ENCODE measurements at regions not wholly inside any gene's neighbourhood (a gene's known extent, or its start where the extent isn't known, plus 50 kb on each side); places are given as distances from the start of the nearest gene placed in this dataset.

DNA sequence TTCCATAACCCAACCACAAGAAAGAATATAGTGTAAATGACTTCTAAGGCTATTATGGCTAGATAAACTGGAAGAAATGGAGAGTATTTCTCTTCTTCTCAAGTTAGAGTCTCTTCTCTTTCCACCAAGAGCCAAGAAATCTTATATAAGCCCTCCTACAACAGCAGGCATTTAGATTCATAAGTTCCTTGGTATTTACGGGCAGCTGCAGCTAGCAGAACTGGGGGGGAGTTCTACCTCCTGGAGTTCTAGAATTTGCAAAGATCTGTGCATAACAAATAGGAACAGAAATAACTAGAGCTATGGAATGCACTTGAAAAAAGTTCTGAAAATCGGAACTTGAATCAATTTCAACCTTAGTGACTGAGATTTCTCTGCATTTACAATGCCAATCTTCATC lies 715.2 kb upstream of the GRM3 start:
- intact Hi-C loops (cut with DNase I, micrococcal nuclease), result no loop called here
- Mint-ChIP-seq H3K36me3 (ENCODE audit: low read depth) (no peaks in the 10 kb centered on the region), H3K27me3 (no peaks in the 10 kb centered on the region), H3K27ac (no peak overlapping the region), H3K4me3 (no peak overlapping the region), H3K4me1 (ENCODE audit: low read depth) (no peaks in the 10 kb centered on the region), H3K9me3 (peaks cover 14% of the 10 kb centered on the region)
- no peak overlapping the region for H3K27ac ChIP-seq (ENCODE audit: low read depth in 1 of 2, low read length in 2 of 2)
- no peak overlapping the region for H3K4me3 ChIP-seq (ENCODE audit: low read length)
- H3K27me3 ChIP-seq (ENCODE audit: control insufficient read depth in 1 of 2, insufficient read depth in 2 of 2, low read length in 2 of 2), result no peaks in the 10 kb centered on the region
- POLR2A ChIA-PET, result no interaction called here
- no peaks in the 10 kb centered on the region for H3K36me3 ChIP-seq (ENCODE audit: insufficient read depth, low read length)
- CTCF ChIA-PET, result no interaction called here
- TF ChIP-seq, protein P1, sequence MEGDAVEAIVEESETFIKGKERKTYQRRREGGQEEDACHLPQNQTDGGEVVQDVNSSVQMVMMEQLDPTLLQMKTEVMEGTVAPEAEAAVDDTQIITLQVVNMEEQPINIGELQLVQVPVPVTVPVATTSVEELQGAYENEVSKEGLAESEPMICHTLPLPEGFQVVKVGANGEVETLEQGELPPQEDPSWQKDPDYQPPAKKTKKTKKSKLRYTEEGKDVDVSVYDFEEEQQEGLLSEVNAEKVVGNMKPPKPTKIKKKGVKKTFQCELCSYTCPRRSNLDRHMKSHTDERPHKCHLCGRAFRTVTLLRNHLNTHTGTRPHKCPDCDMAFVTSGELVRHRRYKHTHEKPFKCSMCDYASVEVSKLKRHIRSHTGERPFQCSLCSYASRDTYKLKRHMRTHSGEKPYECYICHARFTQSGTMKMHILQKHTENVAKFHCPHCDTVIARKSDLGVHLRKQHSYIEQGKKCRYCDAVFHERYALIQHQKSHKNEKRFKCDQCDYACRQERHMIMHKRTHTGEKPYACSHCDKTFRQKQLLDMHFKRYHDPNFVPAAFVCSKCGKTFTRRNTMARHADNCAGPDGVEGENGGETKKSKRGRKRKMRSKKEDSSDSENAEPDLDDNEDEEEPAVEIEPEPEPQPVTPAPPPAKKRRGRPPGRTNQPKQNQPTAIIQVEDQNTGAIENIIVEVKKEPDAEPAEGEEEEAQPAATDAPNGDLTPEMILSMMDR (IDR thresholded peaks at IDR 0.05), result no peak
- no peak for DNase-seq
- H3K9me3 ChIP-seq (ENCODE audit: control insufficient read depth in 1 of 2, insufficient read depth in 1 of 2, low read length in 2 of 2), result peaks cover 4 to 7% of the 10 kb centered on the region in 2 experiments
- no peak for ATAC-seq (ENCODE audit: poor library complexity)
- no peaks in the 10 kb centered on the region for H3K4me1 ChIP-seq (ENCODE audit: insufficient read depth, low read length)

DNA sequence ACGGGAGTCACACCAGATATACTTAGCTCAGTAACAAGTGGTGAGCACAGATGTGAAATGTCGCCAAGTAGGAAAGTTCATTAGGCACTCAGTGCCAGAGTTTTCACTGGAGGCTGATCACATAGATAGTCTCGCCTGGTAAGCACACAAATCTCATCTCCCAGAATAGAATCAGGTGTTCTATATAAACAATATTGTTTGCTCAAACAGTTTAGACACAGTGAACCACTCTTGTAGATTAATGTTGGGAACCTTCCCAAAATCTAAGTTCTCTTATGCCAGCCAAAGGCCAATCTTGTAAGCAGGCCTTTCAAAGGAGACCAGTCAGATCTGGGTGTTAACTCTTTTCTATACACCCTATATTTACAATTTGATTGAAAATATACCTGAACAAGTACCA lies 716.5 kb upstream of the GRM3 start:
- Mint-ChIP-seq H3K4me3 (no peak overlapping the region), H3K27me3 (no peaks in the 10 kb centered on the region), H3K36me3 (ENCODE audit: low read depth) (no peaks in the 10 kb centered on the region), H3K9me3 (peaks cover 12% of the 10 kb centered on the region), H3K27ac (no peak overlapping the region), H3K4me1 (ENCODE audit: low read depth) (no peaks in the 10 kb centered on the region)
- TF ChIP-seq, protein P1 (IDR thresholded peaks at IDR 0.05), result no peak
- ATAC-seq (ENCODE audit: poor library complexity) (no peak), DNase-seq (no peak)
- no peak overlapping the region for H3K27ac ChIP-seq (ENCODE audit: low read depth in 1 of 2, low read length in 2 of 2)
- H3K36me3 ChIP-seq (ENCODE audit: insufficient read depth, low read length), result no peaks in the 10 kb centered on the region
- no peak overlapping the region for H3K4me3 ChIP-seq (ENCODE audit: low read length)
- ChIA-PET POLR2A (no interaction called here), CTCF (no interaction called here)
- H3K4me1 ChIP-seq (ENCODE audit: insufficient read depth, low read length), result no peaks in the 10 kb centered on the region
- H3K9me3 ChIP-seq (ENCODE audit: control insufficient read depth in 1 of 2, insufficient read depth in 1 of 2, low read length in 2 of 2), result peaks cover 0 to 4% of the 10 kb centered on the region in 2 experiments
- no peaks in the 10 kb centered on the region for H3K27me3 ChIP-seq (ENCODE audit: control insufficient read depth in 1 of 2, insufficient read depth in 2 of 2, low read length in 2 of 2)
- intact Hi-C loops (cut with DNase I, micrococcal nuclease), result no loop called here

DNA sequence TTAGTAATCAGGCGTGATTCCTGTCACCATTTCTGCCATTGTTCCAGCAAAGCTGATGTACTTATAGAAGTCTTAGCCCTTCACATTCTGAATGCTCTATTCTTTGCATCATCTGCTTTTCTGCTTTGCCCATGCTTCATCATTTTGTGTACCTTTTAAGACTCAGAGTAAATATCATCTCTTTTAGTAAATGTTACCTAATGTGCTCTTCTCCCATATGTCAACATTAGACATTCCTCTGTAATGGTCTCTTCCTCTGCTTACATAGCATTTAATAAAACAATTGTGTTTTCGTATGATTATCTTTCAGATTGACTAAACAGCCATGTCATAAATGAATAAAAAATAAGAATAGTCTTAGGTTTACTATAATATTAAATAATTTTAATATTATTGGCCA lies 719.6 kb upstream of the GRM3 start:
- no peaks in the 10 kb centered on the region for H3K4me1 Mint-ChIP-seq (ENCODE audit: low read depth)
- H3K36me3 Mint-ChIP-seq (ENCODE audit: low read depth), result no peaks in the 10 kb centered on the region
- intact Hi-C loops (cut with DNase I, micrococcal nuclease), result no loop called here
- DNase-seq, result no peak
- Histone ChIP-seq H3K9me3 (ENCODE audit: control insufficient read depth in 1 of 2, insufficient read depth in 1 of 2, low read length in 2 of 2) (no peaks in the 10 kb centered on the region), H3K27ac (ENCODE audit: low read depth in 1 of 2, low read length in 2 of 2) (no peak overlapping the region), H3K27me3 (ENCODE audit: control insufficient read depth in 1 of 2, insufficient read depth in 2 of 2, low read length in 2 of 2) (no peaks in the 10 kb centered on the region), H3K36me3 (ENCODE audit: insufficient read depth, low read length) (no peaks in the 10 kb centered on the region), H3K4me3 (ENCODE audit: low read length) (no peak overlapping the region), H3K4me1 (ENCODE audit: insufficient read depth, low read length) (no peaks in the 10 kb centered on the region)
- no peak overlapping the region for H3K27ac Mint-ChIP-seq
- peaks cover 10% of the 10 kb centered on the region for H3K9me3 Mint-ChIP-seq
- H3K4me3 Mint-ChIP-seq, result no peak overlapping the region
- TF ChIP-seq, protein P1 (IDR thresholded peaks at IDR 0.05), result no peak
- no peaks in the 10 kb centered on the region for H3K27me3 Mint-ChIP-seq
- no peak for ATAC-seq (ENCODE audit: poor library complexity)
- ChIA-PET POLR2A (no interaction called here), CTCF (no interaction called here)

Measured in CD4-positive, alpha-beta T cell (primary cell).